ENCODE measurements at regions not wholly inside any gene's neighbourhood (a gene's known extent, or its start where the extent isn't known, plus 50 kb on each side); places are given as distances from the start of the nearest gene placed in this dataset.

DNA sequence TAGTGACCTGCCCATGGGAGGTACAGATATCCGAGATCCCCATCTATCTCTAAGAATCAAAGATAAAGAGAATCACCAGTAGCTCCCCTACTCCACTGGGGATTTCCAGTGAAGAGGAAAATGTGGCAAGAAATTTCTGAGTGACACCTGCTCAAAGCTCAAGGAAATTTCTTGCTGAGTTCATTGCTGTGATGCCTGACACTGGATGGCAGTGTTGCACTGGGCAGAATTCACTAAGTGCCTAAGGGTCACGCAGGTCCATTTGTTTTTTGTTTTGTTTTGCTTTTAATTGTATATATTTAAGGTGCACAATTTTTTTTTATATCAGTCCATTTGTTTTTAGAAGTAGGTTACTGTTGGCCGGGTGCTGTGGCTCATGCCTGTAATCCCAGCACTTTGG lies 109.5 kb upstream of the KCNAB1 start:
- TF ChIP-seq RCOR1 (IDR thresholded peaks at IDR 0.05; ENCODE audit: low read length), result no peak
- TF ChIP-seq, protein P1, sequence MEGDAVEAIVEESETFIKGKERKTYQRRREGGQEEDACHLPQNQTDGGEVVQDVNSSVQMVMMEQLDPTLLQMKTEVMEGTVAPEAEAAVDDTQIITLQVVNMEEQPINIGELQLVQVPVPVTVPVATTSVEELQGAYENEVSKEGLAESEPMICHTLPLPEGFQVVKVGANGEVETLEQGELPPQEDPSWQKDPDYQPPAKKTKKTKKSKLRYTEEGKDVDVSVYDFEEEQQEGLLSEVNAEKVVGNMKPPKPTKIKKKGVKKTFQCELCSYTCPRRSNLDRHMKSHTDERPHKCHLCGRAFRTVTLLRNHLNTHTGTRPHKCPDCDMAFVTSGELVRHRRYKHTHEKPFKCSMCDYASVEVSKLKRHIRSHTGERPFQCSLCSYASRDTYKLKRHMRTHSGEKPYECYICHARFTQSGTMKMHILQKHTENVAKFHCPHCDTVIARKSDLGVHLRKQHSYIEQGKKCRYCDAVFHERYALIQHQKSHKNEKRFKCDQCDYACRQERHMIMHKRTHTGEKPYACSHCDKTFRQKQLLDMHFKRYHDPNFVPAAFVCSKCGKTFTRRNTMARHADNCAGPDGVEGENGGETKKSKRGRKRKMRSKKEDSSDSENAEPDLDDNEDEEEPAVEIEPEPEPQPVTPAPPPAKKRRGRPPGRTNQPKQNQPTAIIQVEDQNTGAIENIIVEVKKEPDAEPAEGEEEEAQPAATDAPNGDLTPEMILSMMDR (IDR thresholded peaks at IDR 0.05), result peak; percentile 46
- TF ChIP-seq, protein P2, sequence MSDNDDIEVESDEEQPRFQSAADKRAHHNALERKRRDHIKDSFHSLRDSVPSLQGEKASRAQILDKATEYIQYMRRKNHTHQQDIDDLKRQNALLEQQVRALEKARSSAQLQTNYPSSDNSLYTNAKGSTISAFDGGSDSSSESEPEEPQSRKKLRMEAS (IDR thresholded peaks at IDR 0.05; ENCODE audit: low read depth), result no peak
- TF ChIP-seq MXI1 (IDR thresholded peaks at IDR 0.05; ENCODE audit: low read depth, low read length), result no peak
- no peak for TF ChIP-seq POLR2AphosphoS5 (IDR thresholded peaks at IDR 0.05; ENCODE audit: low read depth, low read length)
- no peak for TF ChIP-seq NFIC (IDR thresholded peaks at IDR 0.05; ENCODE audit: borderline replicate concordance)
- no peak for TF ChIP-seq RFX5 (IDR thresholded peaks at IDR 0.05; ENCODE audit: low read length)
- TF ChIP-seq SIN3A (IDR thresholded peaks at IDR 0.05; ENCODE audit: borderline replicate concordance, low read depth, low read length), result no peak
- TF ChIP-seq FOSL2 (IDR thresholded peaks at IDR 0.05; ENCODE audit: borderline replicate concordance, low read depth), result no peak
- no peak for TF ChIP-seq GABPA (IDR thresholded peaks at IDR 0.05; ENCODE audit: low read depth)
- TF ChIP-seq, protein P3, sequence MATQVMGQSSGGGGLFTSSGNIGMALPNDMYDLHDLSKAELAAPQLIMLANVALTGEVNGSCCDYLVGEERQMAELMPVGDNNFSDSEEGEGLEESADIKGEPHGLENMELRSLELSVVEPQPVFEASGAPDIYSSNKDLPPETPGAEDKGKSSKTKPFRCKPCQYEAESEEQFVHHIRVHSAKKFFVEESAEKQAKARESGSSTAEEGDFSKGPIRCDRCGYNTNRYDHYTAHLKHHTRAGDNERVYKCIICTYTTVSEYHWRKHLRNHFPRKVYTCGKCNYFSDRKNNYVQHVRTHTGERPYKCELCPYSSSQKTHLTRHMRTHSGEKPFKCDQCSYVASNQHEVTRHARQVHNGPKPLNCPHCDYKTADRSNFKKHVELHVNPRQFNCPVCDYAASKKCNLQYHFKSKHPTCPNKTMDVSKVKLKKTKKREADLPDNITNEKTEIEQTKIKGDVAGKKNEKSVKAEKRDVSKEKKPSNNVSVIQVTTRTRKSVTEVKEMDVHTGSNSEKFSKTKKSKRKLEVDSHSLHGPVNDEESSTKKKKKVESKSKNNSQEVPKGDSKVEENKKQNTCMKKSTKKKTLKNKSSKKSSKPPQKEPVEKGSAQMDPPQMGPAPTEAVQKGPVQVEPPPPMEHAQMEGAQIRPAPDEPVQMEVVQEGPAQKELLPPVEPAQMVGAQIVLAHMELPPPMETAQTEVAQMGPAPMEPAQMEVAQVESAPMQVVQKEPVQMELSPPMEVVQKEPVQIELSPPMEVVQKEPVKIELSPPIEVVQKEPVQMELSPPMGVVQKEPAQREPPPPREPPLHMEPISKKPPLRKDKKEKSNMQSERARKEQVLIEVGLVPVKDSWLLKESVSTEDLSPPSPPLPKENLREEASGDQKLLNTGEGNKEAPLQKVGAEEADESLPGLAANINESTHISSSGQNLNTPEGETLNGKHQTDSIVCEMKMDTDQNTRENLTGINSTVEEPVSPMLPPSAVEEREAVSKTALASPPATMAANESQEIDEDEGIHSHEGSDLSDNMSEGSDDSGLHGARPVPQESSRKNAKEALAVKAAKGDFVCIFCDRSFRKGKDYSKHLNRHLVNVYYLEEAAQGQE (IDR thresholded peaks at IDR 0.05; ENCODE audit: low read depth, low read length), result no peak

Data from SK-N-SH (cell line).